ENCODE measurements at regions not wholly inside any gene's neighbourhood (a gene's known extent, or its start where the extent isn't known, plus 50 kb on each side); places are given as distances from the start of the nearest gene placed in this dataset.

DNA sequence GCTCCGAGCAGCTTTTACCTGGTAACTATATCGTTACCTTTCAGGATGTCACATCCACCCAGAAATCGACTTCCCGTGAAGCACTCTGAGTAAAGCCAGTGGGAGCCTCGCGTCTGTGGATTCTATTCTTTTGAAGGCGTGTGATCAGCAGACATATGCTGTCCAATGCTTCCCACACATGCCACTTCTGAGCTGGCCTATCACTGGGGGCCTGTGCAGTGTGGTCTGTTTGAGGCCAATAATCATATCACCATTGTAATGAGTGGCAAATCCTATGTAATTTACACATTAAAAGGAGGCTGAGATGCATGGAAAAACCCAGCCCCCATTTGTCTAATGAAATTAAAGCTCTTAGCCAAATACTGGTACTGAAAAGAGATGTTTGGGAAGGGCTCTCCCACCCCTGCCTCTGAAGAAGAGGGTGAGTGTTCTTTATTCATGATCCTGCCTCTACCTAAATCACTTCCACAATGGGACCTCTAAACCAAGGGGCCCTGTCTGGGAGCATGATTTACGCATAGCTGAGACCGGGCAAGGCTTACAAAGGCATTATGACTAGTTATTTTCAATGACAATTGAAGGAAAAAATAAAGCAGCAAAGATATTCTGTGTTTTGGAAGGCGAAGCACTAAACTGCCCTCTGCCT is 686.8 kb downstream of the ZEB2 start:
- TF ChIP-seq, protein P1, sequence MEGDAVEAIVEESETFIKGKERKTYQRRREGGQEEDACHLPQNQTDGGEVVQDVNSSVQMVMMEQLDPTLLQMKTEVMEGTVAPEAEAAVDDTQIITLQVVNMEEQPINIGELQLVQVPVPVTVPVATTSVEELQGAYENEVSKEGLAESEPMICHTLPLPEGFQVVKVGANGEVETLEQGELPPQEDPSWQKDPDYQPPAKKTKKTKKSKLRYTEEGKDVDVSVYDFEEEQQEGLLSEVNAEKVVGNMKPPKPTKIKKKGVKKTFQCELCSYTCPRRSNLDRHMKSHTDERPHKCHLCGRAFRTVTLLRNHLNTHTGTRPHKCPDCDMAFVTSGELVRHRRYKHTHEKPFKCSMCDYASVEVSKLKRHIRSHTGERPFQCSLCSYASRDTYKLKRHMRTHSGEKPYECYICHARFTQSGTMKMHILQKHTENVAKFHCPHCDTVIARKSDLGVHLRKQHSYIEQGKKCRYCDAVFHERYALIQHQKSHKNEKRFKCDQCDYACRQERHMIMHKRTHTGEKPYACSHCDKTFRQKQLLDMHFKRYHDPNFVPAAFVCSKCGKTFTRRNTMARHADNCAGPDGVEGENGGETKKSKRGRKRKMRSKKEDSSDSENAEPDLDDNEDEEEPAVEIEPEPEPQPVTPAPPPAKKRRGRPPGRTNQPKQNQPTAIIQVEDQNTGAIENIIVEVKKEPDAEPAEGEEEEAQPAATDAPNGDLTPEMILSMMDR (IDR thresholded peaks at IDR 0.05): no peak
- no peak for ATAC-seq (ENCODE audit: insufficient number of reproducible peaks, low FRiP score, low read depth)
- H3K4me1 ChIP-seq (ENCODE audit: control insufficient read depth in 1 of 2, low read depth in 2 of 2): no peaks in the 10 kb centered on the region
- no peaks in the 10 kb centered on the region for H3K9me3 ChIP-seq
- no peak overlapping the region for H3K27ac ChIP-seq
- no peaks in the 10 kb centered on the region for H3K36me3 ChIP-seq
- no peaks in the 10 kb centered on the region for H3K27me3 ChIP-seq (replicated peaks; ENCODE audit: insufficient read depth)
- no peak overlapping the region for H3K4me3 ChIP-seq
- no peak for DNase-seq (ENCODE audit: low spot score)

DNA sequence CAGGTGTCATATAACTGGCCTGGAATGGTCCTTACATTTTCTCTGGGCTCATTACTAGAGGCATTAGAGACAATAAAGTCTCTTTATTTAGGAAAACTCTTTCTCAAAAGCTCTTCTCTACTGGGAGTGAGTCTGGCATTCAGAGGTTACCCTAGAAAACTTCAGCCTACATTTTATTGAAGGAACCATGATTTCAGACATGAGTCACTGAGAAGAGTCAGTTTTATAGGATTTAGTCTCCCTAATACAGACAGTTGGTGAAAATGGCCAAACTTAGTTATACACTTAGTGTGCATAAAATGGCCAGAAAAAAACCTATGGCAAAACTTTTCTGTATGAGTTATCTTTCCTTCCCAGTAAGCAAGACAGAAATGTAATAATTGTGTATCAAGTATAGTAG is 689.4 kb downstream of the ZEB2 start:
- no peak overlapping the region for H3K4me3 ChIP-seq
- H3K4me1 ChIP-seq (ENCODE audit: control insufficient read depth in 1 of 2, low read depth in 2 of 2): no peaks in the 10 kb centered on the region
- H3K27me3 ChIP-seq (replicated peaks; ENCODE audit: insufficient read depth): no peaks in the 10 kb centered on the region
- TF ChIP-seq, protein P1 (IDR thresholded peaks at IDR 0.05): no peak
- DNase-seq (ENCODE audit: low spot score): no peak
- no peaks in the 10 kb centered on the region for H3K36me3 ChIP-seq
- ATAC-seq (ENCODE audit: insufficient number of reproducible peaks, low FRiP score, low read depth): no peak
- no peak overlapping the region for H3K27ac ChIP-seq
- H3K9me3 ChIP-seq: no peaks in the 10 kb centered on the region

DNA sequence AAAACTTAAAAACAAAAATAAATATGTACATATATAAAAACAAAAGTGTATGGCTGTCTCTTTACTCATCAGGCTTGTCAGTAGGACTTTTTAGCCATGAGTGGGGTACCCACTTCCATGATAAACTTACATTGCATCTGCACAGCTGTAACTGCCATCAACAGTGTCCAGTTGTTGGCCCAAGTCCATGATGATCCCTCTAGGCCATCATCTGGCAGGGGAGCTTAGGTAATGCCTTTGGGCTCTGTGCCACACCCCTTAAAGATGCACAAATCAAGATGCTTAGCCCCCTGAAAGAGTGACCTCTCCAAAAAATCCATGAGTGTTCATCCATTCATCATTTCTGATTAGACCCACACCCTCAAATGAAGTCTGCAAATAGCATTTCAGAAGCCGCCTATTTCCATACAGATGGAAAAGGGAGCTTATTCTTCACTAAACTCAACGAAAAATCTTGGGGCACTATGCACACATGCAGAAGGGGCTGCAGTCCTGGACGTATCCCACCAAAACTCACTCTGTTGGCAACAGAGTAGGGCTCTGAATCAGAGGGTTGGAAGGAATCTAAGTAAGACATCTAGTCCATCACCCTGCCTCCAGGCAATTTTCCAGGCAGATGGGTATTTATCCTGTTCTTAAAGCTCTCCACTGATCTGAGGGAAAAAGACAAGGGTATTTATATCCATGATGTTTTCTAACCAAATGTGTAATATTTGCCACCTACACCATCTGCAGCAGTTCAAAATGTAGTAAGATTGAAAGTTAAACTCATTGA is 691.0 kb downstream of the ZEB2 start:
- Histone ChIP-seq H3K27ac (no peak overlapping the region), H3K4me3 (no peak overlapping the region), H3K9me3 (no peaks in the 10 kb centered on the region), H3K36me3 (no peaks in the 10 kb centered on the region), H3K27me3 (replicated peaks; ENCODE audit: insufficient read depth) (no peaks in the 10 kb centered on the region), H3K4me1 (ENCODE audit: control insufficient read depth in 1 of 2, low read depth in 2 of 2) (no peaks in the 10 kb centered on the region)
- TF ChIP-seq, protein P1 (IDR thresholded peaks at IDR 0.05): no peak
- DNase-seq (ENCODE audit: low spot score) (no peak), ATAC-seq (ENCODE audit: insufficient number of reproducible peaks, low FRiP score, low read depth) (no peak)

DNA sequence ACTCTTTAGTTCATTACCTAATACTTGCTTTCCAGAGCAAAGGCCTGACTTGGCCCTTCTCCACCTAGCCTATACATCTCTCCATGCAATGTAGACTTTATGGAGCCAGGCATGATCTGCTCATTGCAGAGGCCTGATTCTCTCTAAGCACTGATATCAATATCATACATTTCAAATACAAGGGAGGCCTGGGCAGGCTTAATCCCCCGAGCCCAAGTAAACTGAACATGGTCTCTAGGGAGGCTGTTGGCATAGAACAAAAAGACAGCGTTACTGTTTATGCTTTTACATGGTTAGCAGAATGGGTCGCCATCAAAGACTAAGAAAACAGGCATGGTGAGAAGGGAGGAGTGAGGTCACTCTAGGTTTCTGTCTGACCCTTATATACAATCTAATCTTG is 695.1 kb downstream of the ZEB2 start:
- DNase-seq (ENCODE audit: low spot score) (no peak), ATAC-seq (ENCODE audit: insufficient number of reproducible peaks, low FRiP score, low read depth) (no peak)
- no peaks in the 10 kb centered on the region for H3K4me1 ChIP-seq (ENCODE audit: control insufficient read depth in 1 of 2, low read depth in 2 of 2)
- no peak overlapping the region for H3K4me3 ChIP-seq
- H3K27ac ChIP-seq: no peak overlapping the region
- no peaks in the 10 kb centered on the region for H3K36me3 ChIP-seq
- H3K9me3 ChIP-seq: no peaks in the 10 kb centered on the region
- H3K27me3 ChIP-seq (replicated peaks; ENCODE audit: insufficient read depth): no peaks in the 10 kb centered on the region
- TF ChIP-seq, protein P1 (IDR thresholded peaks at IDR 0.05): no peak

DNA sequence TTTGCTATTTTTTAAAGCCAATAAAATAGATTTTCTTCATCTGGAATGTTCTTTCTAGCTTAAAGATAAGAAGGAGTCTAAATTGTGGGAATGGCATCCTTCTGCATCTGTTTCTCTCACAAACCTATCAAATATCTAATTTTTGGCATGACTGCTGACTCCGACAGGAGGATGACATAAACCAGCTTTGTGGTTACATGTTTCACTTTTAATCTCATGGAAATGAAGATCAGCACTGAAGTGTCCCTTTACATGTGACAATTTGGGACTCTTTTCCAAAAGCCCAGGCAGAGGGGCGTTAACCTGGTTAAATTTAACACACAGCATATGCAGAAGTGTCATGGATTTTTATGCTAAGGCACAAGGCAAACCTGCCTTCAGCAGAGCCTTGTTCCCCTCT is 694.7 kb downstream of the ARHGAP15 start:
- Histone ChIP-seq H3K4me1 (ENCODE audit: control insufficient read depth in 1 of 2, low read depth in 2 of 2) (no peaks in the 10 kb centered on the region), H3K4me3 (no peak overlapping the region), H3K27ac (no peak overlapping the region), H3K27me3 (replicated peaks; ENCODE audit: insufficient read depth) (no peaks in the 10 kb centered on the region), H3K9me3 (no peaks in the 10 kb centered on the region), H3K36me3 (no peaks in the 10 kb centered on the region)
- TF ChIP-seq, protein P1 (IDR thresholded peaks at IDR 0.05): no peak
- no peak for ATAC-seq (ENCODE audit: insufficient number of reproducible peaks, low FRiP score, low read depth)
- no peak for DNase-seq (ENCODE audit: low spot score)

Data from thoracic aorta (tissue), 2 donors.